ENCODE measurements at regions not wholly inside any gene's neighbourhood (a gene's known extent, or its start where the extent isn't known, plus 50 kb on each side); places are given as distances from the start of the nearest gene placed in this dataset.

- TF ChIP-seq EZH2phosphoT487 (IDR thresholded peaks at IDR 0.05; ENCODE audit: borderline replicate concordance) (no peak), CTCF (conservative IDR thresholded peaks at IDR 0.05; ENCODE audit: low read length) (no peak)
Observed at GRCh38 chrX:16319929-16320328, 152.6 kb downstream of the MAGEB17 start.

All from Loucy (cell line).